Breast epithelium (tissue), 3 donors: ENCODE measurements at regions not wholly inside any gene's neighbourhood (a gene's known extent, or its start where the extent isn't known, plus 50 kb on each side); places are given as distances from the start of the nearest gene placed in this dataset.

Source experiments
- POLR2A ChIP-seq: fragments of 450-650 bp; IDR thresholded peaks from one replicate; pipeline ENCODE4 v1.6.1; 2016; ENCODE audit warnings: antibody characterized with exemption, mild to moderate bottlenecking, moderate library complexity
- POLR2AphosphoS5 ChIP-seq, 3 donors: sonication (generic); formaldehyde crosslinking; IDR thresholded peaks; one replicate each; pipeline ENCODE4 v1.6.1; 2017; ENCODE audit warnings: antibody characterized with exemption in 3 of 3
- TF ChIP-seq, protein P1 (sequence below), 3 donors: fragments of 450-650 bp; IDR thresholded peaks; one replicate each; pipeline ENCODE4 v1.5.1; 2016 to 2017; ENCODE audit warnings: antibody characterized with exemption in 3 of 3, mild to moderate bottlenecking in 3 of 3, moderate library complexity in 3 of 3

DNA sequence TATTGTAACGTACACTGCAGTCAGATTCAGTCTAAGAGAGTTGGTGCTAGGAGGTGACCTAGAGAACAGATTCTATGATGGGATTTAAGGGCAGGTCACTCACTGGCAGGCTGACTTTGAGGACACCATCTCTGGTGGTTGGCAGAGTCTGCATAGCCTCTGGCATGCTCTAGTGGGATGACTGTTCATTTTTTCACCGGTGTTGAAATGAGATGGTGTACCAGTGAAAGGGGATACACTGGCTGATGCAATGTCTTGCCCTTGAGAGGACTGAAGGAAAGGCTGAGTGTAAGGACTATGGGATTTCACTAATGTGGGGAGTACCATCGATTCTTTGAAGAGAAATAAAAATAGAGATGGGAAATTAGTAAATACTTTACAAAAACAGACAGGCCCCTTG is 186.9 kb upstream of the PIEZO2 start:
- no peak for TF ChIP-seq POLR2AphosphoS5 (IDR thresholded peaks at IDR 0.05)
- TF ChIP-seq, protein P1, sequence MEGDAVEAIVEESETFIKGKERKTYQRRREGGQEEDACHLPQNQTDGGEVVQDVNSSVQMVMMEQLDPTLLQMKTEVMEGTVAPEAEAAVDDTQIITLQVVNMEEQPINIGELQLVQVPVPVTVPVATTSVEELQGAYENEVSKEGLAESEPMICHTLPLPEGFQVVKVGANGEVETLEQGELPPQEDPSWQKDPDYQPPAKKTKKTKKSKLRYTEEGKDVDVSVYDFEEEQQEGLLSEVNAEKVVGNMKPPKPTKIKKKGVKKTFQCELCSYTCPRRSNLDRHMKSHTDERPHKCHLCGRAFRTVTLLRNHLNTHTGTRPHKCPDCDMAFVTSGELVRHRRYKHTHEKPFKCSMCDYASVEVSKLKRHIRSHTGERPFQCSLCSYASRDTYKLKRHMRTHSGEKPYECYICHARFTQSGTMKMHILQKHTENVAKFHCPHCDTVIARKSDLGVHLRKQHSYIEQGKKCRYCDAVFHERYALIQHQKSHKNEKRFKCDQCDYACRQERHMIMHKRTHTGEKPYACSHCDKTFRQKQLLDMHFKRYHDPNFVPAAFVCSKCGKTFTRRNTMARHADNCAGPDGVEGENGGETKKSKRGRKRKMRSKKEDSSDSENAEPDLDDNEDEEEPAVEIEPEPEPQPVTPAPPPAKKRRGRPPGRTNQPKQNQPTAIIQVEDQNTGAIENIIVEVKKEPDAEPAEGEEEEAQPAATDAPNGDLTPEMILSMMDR (IDR thresholded peaks at IDR 0.05): no peak
- no peak for TF ChIP-seq POLR2A
